DMS 273 treated with DMSO at 0.1 percent for 48 hours (cell line): ENCODE measurements at regions not wholly inside any gene's neighbourhood (a gene's known extent, or its start where the extent isn't known, plus 50 kb on each side); places are given as distances from the start of the nearest gene placed in this dataset.
A peak's percentile ranks its signal among the peaks of the same experiment; 100 is the strongest.

Source experiments
- DNase-seq: peaks from one replicate; lab custom pipeline; 2025; lab: John Stamatoyannopoulos, UW

- DNase-seq = no peak
Observed at GRCh38 chr14:34350903-34351302, 111.1 kb downstream of the SPTSSA start.

- DNase-seq = no peak
Observed at GRCh38 chr14:34348592-34348991, 113.4 kb downstream of the SPTSSA start.

- no peak for DNase-seq
Observed at GRCh38 chr14:34347683-34348082, 114.4 kb downstream of the SPTSSA start.

- no peak for DNase-seq
Observed at GRCh38 chr14:34345718-34346465, 116.1 kb downstream of the SPTSSA start.

- DNase-seq = no peak
Observed at GRCh38 chr14:34344318-34344717, 117.7 kb downstream of the SPTSSA start.

GRCh38 chr14:34340025-34340625, 121.9 kb downstream of the SPTSSA start:
- DNase-seq = no peak

- DNase-seq = no peak
Observed at GRCh38 chr14:34338056-34338455, 124.0 kb downstream of the SPTSSA start.

- DNase-seq = no peak
Observed at GRCh38 chr14:34336501-34336900, 125.5 kb downstream of the SPTSSA start.

- no peak for DNase-seq
Observed at GRCh38 chr14:34335968-34336367, 126.1 kb downstream of the SPTSSA start.

- DNase-seq = no peak
Observed at GRCh38 chr14:34334329-34334728, 127.7 kb downstream of the SPTSSA start.

- peak; percentile 9 for DNase-seq
Observed at GRCh38 chr14:34331728-34332623, 130.1 kb downstream of the SPTSSA start.

- DNase-seq = no peak
Observed at GRCh38 chr14:34330846-34331245, 131.2 kb downstream of the SPTSSA start.

- no peak for DNase-seq
Observed at GRCh38 chr14:34329301-34329700, 132.7 kb downstream of the SPTSSA start.

GRCh38 chr14:34328178-34328577, 133.9 kb downstream of the SPTSSA start:
- DNase-seq = no peak

GRCh38 chr14:34325493-34325892, 136.5 kb downstream of the SPTSSA start:
- no peak for DNase-seq

- DNase-seq = no peak
Observed at GRCh38 chr14:34324363-34324795, 137.7 kb downstream of the SPTSSA start.

- no peak for DNase-seq
Observed at GRCh38 chr14:34322940-34323418, 139.1 kb downstream of the SPTSSA start.

GRCh38 chr14:34319140-34319539, 142.9 kb downstream of the SPTSSA start:
- no peak for DNase-seq

- no peak for DNase-seq
Observed at GRCh38 chr14:34318014-34318413, 144.0 kb downstream of the SPTSSA start.

GRCh38 chr14:34310724-34311123, 151.3 kb downstream of the SPTSSA start:
- DNase-seq = no peak

GRCh38 chr14:34303811-34304210, 158.2 kb downstream of the SPTSSA start:
- DNase-seq = no peak

GRCh38 chr14:34302654-34303053, 159.4 kb downstream of the SPTSSA start:
- no peak for DNase-seq
